Neuronal stem cell (in vitro differentiated cells): ENCODE measurements at regions not wholly inside any gene's neighbourhood (a gene's known extent, or its start where the extent isn't known, plus 50 kb on each side); places are given as distances from the start of the nearest gene placed in this dataset.

ENCODE experiments used
- DNase-seq: peaks from one replicate; pipeline ENCODE4 v3.0.0-alpha.2; 2013; ENCODE audit warnings: low spot score
- H2AFZ ChIP-seq: one replicate; pipeline ENCODE4 v1.6.1; 2013; ENCODE audit warnings: mild to moderate bottlenecking, low read length, inconsistent platforms
- H2AK5ac ChIP-seq: 2 replicates; pipeline ENCODE4 v1.6.1; 2013; ENCODE audit warnings: low read depth, mild to moderate bottlenecking, inconsistent platforms, low read length, moderate library complexity, mixed read lengths
- H2BK120ac ChIP-seq: 2 replicates; pipeline ENCODE4 v1.6.1; 2013; ENCODE audit warnings: low read depth, mild to moderate bottlenecking, inconsistent platforms, low read length, moderate library complexity, mixed read lengths
- H2BK12ac ChIP-seq: one replicate; pipeline ENCODE4 v1.6.1; 2013; ENCODE audit warnings: low read length, inconsistent platforms
- H2BK15ac ChIP-seq: 2 replicates; pipeline ENCODE4 v1.6.1; 2013; ENCODE audit warnings: mild to moderate bottlenecking, low read length, inconsistent platforms, mixed read lengths
- H2BK5ac ChIP-seq: one replicate; pipeline ENCODE4 v1.6.1; 2013; ENCODE audit warnings: inconsistent platforms, mild to moderate bottlenecking, low read length, moderate library complexity
- H3K14ac ChIP-seq: one replicate; pipeline ENCODE4 v1.6.1; 2013; ENCODE audit warnings: low read length, inconsistent platforms
- H3K18ac ChIP-seq: 2 replicates; pipeline ENCODE4 v1.6.1; 2013; ENCODE audit warnings: low read length, inconsistent platforms
- H3K23ac ChIP-seq: 2 replicates; pipeline ENCODE4 v1.6.1; 2013; ENCODE audit warnings: low read depth, mild to moderate bottlenecking, mixed read lengths, low read length, inconsistent platforms; ENCODE audit not compliant: poor library complexity
- H3K27ac ChIP-seq: replicated peaks from 3 replicates; pipeline ENCODE4 v1.5.1; 2013; ENCODE audit warnings: low read length, inconsistent platforms
- H3K27me3 ChIP-seq, 3 experiments: 2 replicates each; pipeline ENCODE4 v1.6.1; 2013; ENCODE audit warnings: low read length in 3 of 3, mild to moderate bottlenecking in 2 of 3, inconsistent platforms in 1 of 3, low read depth in 1 of 3, mixed read lengths in 1 of 3, moderate library complexity in 1 of 3; ENCODE audit not compliant: control insufficient read depth in 3 of 3, insufficient read depth in 3 of 3
- H3K36me3 ChIP-seq, 2 donors: replicated peaks in 1 of 2; 2 replicates each; pipeline ENCODE4 v1.6.1; 2013; ENCODE audit warnings: low read length in 2 of 2; ENCODE audit not compliant: control insufficient read depth in 2 of 2, insufficient read depth in 2 of 2
- H3K4ac ChIP-seq: 2 replicates; pipeline ENCODE4 v1.6.1; 2013; ENCODE audit warnings: inconsistent platforms, mild to moderate bottlenecking, low read length, moderate library complexity
- H3K4me1 ChIP-seq, 2 donors: 1 replicate in 1 of 2; 2 replicates in 1 of 2; pipeline ENCODE4 v1.6.1; 2013; ENCODE audit warnings: low read length in 2 of 2, low read depth in 1 of 2; ENCODE audit not compliant: control insufficient read depth in 2 of 2, insufficient read depth in 1 of 2
- H3K4me2 ChIP-seq: one replicate; pipeline ENCODE4 v1.6.1; 2013; ENCODE audit warnings: mild to moderate bottlenecking, low read length, inconsistent platforms; ENCODE audit not compliant: insufficient read depth, poor library complexity, severe bottlenecking
- H3K4me3 ChIP-seq, 2 donors: 2 replicates each; pipeline ENCODE4 v1.5.1; 2013; ENCODE audit warnings: low read length in 2 of 2, mild to moderate bottlenecking in 2 of 2, inconsistent platforms in 1 of 2, moderate library complexity in 1 of 2
- H3K79me1 ChIP-seq: one replicate; pipeline ENCODE4 v1.6.1; 2013; ENCODE audit warnings: low read depth, mild to moderate bottlenecking, inconsistent platforms, low read length, moderate library complexity
- H3K9ac ChIP-seq: one replicate; pipeline ENCODE4 v1.6.1; 2013; ENCODE audit warnings: mild to moderate bottlenecking, low read depth, low read length, inconsistent platforms; ENCODE audit not compliant: poor library complexity
- H3K9me3 ChIP-seq, 2 donors: replicated peaks in 1 of 2; 2 replicates each; pipeline versions ENCODE3 to v1.6.1; 2013; ENCODE audit warnings: low read length in 2 of 2, mild to moderate bottlenecking in 2 of 2, inconsistent platforms in 1 of 2, low read depth in 1 of 2, mixed read lengths in 1 of 2, moderate library complexity in 1 of 2; ENCODE audit not compliant: control insufficient read depth in 2 of 2, insufficient read depth in 1 of 2
- H4K8ac ChIP-seq: one replicate; pipeline ENCODE4 v1.6.1; 2013; ENCODE audit warnings: low read depth, mild to moderate bottlenecking, inconsistent platforms, low read length, moderate library complexity
- H4K91ac ChIP-seq: one replicate; pipeline ENCODE4 v1.6.1; 2013; ENCODE audit warnings: low read length, low read depth, mild to moderate bottlenecking, inconsistent platforms; ENCODE audit not compliant: poor library complexity
- WGBS, 2 donors: extraction: QIAGEN DNeasy Blood & Tissue Kit; methylation state at CpG; one replicate each; pipeline ENCODE4 v1.1.7; 2013; ENCODE audit warnings: missing lambda C conversion rate in 2 of 2, mixed read lengths in 1 of 2; ENCODE audit not compliant: insufficient read length in 2 of 2, insufficient replicate concordance in 1 of 2; ENCODE audit errors: extremely low coverage in 2 of 2; 5-methylcytosine and 5-hydroxymethylcytosine counted together

DNA sequence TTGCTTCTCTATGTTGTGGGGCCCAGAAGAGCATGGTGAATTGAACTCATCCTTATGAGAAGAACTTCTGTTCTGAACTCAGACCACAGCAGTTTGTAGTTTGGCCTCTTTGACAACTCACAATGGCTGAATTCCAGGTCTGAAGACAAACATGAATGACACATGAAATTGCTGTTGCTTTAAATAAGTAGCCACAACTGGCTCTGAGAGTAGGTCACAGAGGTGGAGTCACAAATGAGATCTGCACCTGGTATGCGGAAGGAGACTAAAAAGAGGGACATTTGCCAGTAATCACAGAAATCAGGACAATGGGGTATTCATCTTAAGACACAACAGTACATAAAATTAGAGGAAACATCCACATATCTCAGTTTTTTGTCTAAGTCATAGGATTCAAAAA, 290.3 kb upstream of the MMADHC start:
- no peak overlapping the region for H3K27ac ChIP-seq
- H2AFZ ChIP-seq, result no peak overlapping the region
- H2AK5ac ChIP-seq, result no peak overlapping the region
- H3K4me1 ChIP-seq, result no peaks in the 10 kb centered on the region
- H4K8ac ChIP-seq, result no peak overlapping the region
- no peak overlapping the region for H2BK120ac ChIP-seq
- H3K14ac ChIP-seq, result no peak overlapping the region
- no peak for DNase-seq
- no peak overlapping the region for H3K4me2 ChIP-seq
- no peaks in the 10 kb centered on the region for H3K27me3 ChIP-seq
- H3K4me3 ChIP-seq, result no peak overlapping the region
- H3K18ac ChIP-seq, result no peak overlapping the region
- H3K4ac ChIP-seq, result no peak overlapping the region
- H2BK5ac ChIP-seq, result no peak overlapping the region
- no peaks in the 10 kb centered on the region for H3K79me1 ChIP-seq
- H3K36me3 ChIP-seq, result no peaks in the 10 kb centered on the region
- H2BK15ac ChIP-seq, result no peak overlapping the region
- no peak overlapping the region for H2BK12ac ChIP-seq
- no peak overlapping the region for H3K23ac ChIP-seq
- H3K9ac ChIP-seq, result no peak overlapping the region
- no CpG with 5 or more reads among the region's 1 CpG for WGBS, 2 donors
- no peaks in the 10 kb centered on the region for H3K9me3 ChIP-seq
- H4K91ac ChIP-seq, result no peak overlapping the region

DNA sequence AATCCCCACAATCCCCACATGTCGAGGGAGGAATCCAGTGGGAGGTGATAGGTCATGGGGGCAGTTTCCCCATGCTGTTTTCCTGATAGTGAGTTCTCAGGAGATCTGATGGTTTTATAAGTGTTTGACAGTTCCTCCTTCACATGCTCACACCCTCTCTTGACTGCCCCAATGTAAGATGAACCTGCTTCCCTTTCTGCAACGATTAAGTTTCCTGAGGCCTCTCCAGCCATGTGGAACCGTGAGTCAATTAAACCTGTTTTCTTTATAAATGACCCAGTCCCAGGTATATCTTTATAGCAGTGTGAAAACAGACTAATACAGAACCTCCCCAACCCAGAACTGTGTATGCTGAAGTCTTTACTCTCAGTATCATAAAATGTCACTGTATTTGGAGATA, 289.5 kb upstream of the MMADHC start:
- Histone ChIP-seq H2BK15ac (no peak overlapping the region), H2AFZ (no peak overlapping the region), H3K27me3 (no peaks in the 10 kb centered on the region), H3K4me2 (no peak overlapping the region), H3K4me1 (no peaks in the 10 kb centered on the region), H3K27ac (no peak overlapping the region), H2BK5ac (no peak overlapping the region), H3K79me1 (no peaks in the 10 kb centered on the region), H4K8ac (no peak overlapping the region), H3K9me3 (no peaks in the 10 kb centered on the region), H3K23ac (no peak overlapping the region), H3K36me3 (no peaks in the 10 kb centered on the region), H3K9ac (no peak overlapping the region), H2BK12ac (no peak overlapping the region), H3K14ac (no peak overlapping the region), H3K4ac (no peak overlapping the region), H4K91ac (no peak overlapping the region), H3K18ac (no peak overlapping the region), H3K4me3 (no peak overlapping the region), H2BK120ac (no peak overlapping the region), H2AK5ac (no peak overlapping the region)
- DNase-seq, result no peak
- WGBS, 2 donors, result no CpG with 5 or more reads among the region's 3 CpGs

DNA sequence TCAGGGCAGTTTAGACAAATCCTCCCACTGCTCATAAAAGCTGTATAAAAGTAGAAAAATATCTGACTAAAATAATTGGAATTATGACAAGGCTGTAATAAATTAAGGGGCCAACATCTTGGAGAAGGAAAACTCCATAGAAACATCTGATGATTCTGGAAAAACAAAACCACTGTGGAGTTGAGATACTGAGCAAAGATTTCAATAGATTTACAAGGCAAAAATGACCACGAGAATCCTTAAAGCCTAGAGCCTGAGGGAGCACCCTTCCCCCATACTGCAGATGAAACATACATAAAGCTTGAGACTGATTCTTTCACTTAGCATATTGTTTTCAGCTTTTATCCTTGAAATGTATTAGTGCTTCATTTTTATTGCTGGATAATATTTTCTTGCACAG, 286.4 kb upstream of the MMADHC start:
- no peaks in the 10 kb centered on the region for H3K27me3 ChIP-seq
- H2BK15ac ChIP-seq, result no peak overlapping the region
- no peaks in the 10 kb centered on the region for H3K36me3 ChIP-seq
- H2BK120ac ChIP-seq, result no peak overlapping the region
- no peak overlapping the region for H3K9ac ChIP-seq
- no peaks in the 10 kb centered on the region for H3K79me1 ChIP-seq
- no peak overlapping the region for H3K4me3 ChIP-seq
- DNase-seq, result no peak
- H2AFZ ChIP-seq, result no peak overlapping the region
- H3K23ac ChIP-seq, result no peak overlapping the region
- H3K4me2 ChIP-seq, result no peak overlapping the region
- H3K14ac ChIP-seq, result no peak overlapping the region
- no peak overlapping the region for H4K91ac ChIP-seq
- no peak overlapping the region for H3K4ac ChIP-seq
- H2BK5ac ChIP-seq, result no peak overlapping the region
- H3K18ac ChIP-seq, result no peak overlapping the region
- H3K27ac ChIP-seq, result no peak overlapping the region
- H4K8ac ChIP-seq, result no peak overlapping the region
- no CpG with 5 or more reads among the region's 1 CpG for WGBS, 2 donors
- no peak overlapping the region for H2AK5ac ChIP-seq
- no peaks in the 10 kb centered on the region for H3K9me3 ChIP-seq
- H3K4me1 ChIP-seq, result no peaks in the 10 kb centered on the region
- H2BK12ac ChIP-seq, result no peak overlapping the region

DNA sequence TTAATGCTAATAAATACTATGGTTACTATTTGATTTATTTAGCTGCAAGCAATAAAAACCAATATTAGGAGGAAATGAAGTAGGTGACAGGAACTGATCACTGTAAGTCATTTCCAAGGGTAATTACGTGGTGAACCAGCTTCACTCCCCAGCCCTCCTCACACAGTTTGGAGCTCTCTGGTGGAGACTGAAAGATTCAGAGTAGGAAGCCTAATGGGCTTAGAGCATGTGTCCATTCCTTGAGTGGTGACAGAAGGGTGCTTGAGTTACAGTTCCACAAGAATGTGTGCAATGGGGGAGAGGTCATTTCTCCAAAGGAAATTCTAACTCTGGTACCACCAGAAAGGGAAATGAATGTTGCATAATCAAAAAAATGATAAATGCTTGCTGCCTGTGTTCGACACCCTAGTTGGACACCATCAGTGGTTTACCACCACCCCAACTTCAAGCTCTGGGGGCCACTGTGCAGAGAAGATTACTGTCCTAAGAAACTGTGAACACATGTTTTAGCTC, 285.1 kb upstream of the MMADHC start:
- H4K8ac ChIP-seq, result no peak overlapping the region

More for the DNA sequence above, 285.1 kb upstream of the MMADHC start:
- H3K79me1 ChIP-seq, result no peaks in the 10 kb centered on the region
- H3K9me3 ChIP-seq, result no peaks in the 10 kb centered on the region
- H2BK120ac ChIP-seq, result no peak overlapping the region
- H3K4me3 ChIP-seq, result no peak overlapping the region
- no peak overlapping the region for H3K27ac ChIP-seq
- no CpG with 5 or more reads among the region's 2 CpGs for WGBS, 2 donors
- no peak for DNase-seq
- H3K23ac ChIP-seq, result no peak overlapping the region
- H3K4ac ChIP-seq, result no peak overlapping the region
- H2BK15ac ChIP-seq, result no peak overlapping the region
- H3K36me3 ChIP-seq, result no peaks in the 10 kb centered on the region
- H2BK5ac ChIP-seq, result no peak overlapping the region
- no peak overlapping the region for H2AK5ac ChIP-seq
- H3K4me2 ChIP-seq, result no peak overlapping the region
- H3K14ac ChIP-seq, result no peak overlapping the region
- H3K4me1 ChIP-seq, result no peaks in the 10 kb centered on the region
- no peak overlapping the region for H2BK12ac ChIP-seq
- no peak overlapping the region for H3K18ac ChIP-seq
- no peak overlapping the region for H3K9ac ChIP-seq
- H2AFZ ChIP-seq, result no peak overlapping the region
- H4K91ac ChIP-seq, result no peak overlapping the region
- no peaks in the 10 kb centered on the region for H3K27me3 ChIP-seq
